C4-2B (cell line): ENCODE measurements at regions not wholly inside any gene's neighbourhood (a gene's known extent, or its start where the extent isn't known, plus 50 kb on each side); places are given as distances from the start of the nearest gene placed in this dataset.

Experiments
- H3K27ac ChIP-seq: fragments of 450-650 bp; 2 replicates; pipeline ENCODE4 v1.5.1; 2017
- CTCF ChIP-seq: fragments of 450-650 bp; conservative IDR thresholded peaks from 2 replicates; pipeline ENCODE4 v1.5.1; 2017; ENCODE audit warnings: mild to moderate bottlenecking
- ZFX ChIP-seq: fragments of 450-650 bp; IDR thresholded peaks from 2 replicates; pipeline ENCODE4 v1.6.1; 2017

GRCh38 chr5:89243611-89244010, 360.6 kb upstream of the MEF2C start:
- TF ChIP-seq CTCF (no peak), ZFX (no peak)

DNA sequence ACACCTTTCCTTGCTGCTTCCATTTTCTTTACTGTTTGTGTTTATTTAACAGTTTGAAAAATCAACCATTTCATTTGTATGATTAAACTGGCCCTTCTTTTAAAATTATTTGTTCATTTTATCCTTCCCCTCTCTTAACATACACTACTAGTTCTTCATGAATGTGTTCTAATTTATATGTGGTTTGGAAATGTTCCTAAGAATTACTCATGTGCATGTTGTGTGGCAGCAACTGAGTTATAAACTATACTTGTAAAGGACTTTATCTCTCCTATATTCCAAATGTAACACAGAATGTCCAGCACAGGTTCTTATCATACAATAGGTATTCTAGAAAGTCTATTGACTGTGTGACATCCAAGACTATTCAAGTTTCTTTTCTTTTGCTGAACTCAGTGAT, 358.2 kb upstream of the MEF2C start:
- H3K27ac ChIP-seq: no peak overlapping the region
- TF ChIP-seq ZFX (no peak), CTCF (no peak)

More at GRCh38 chr5:89243611-89244010, 360.6 kb upstream of the MEF2C start:
- no peak overlapping the region for H3K27ac ChIP-seq

- TF ChIP-seq ZFX (no peak), CTCF (no peak)
- no peak overlapping the region for H3K27ac ChIP-seq
Measured at GRCh38 chr5:89236900-89237299, 353.9 kb upstream of the MEF2C start.

DNA sequence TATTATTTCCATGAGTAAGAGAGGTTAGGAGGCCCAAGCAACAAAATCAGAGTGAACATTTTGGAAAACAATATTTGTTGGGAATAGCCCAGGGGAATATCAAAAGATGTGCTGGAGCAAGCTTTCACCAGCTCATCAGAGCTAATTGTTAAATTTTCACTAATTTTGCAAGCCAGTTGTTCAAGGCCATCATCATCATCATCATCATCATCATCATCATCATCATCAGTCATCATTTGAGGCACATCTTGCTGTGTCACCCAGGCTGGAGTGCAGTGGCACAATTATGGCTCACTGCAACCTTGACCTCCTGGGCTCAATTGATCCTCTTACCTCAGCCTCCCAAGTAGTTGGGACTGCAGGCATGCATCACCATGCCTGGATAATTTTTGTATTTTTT, 350.5 kb upstream of the MEF2C start:
- H3K27ac ChIP-seq: no peak overlapping the region
- TF ChIP-seq ZFX: no peak
- TF ChIP-seq CTCF: no peak

- no peak for TF ChIP-seq ZFX
- no peak for TF ChIP-seq CTCF
- no peak overlapping the region for H3K27ac ChIP-seq
Measured at GRCh38 chr5:89232139-89232603, 349.2 kb upstream of the MEF2C start.

- TF ChIP-seq ZFX (no peak), CTCF (no peak)
- H3K27ac ChIP-seq: no peak overlapping the region
Measured at GRCh38 chr5:89230178-89230577, 347.2 kb upstream of the MEF2C start.

- TF ChIP-seq CTCF (no peak), ZFX (no peak)
- no peak overlapping the region for H3K27ac ChIP-seq
Measured at GRCh38 chr5:89229331-89230070, 346.5 kb upstream of the MEF2C start.
